ENCODE measurements at regions not wholly inside any gene's neighbourhood (a gene's known extent, or its start where the extent isn't known, plus 50 kb on each side); places are given as distances from the start of the nearest gene placed in this dataset.
"Not testable (repeated sequence)": the region's sequence is repeated elsewhere in the genome, so short reads cannot be mapped to it uniquely, and the experiment has no call there.

DNA sequence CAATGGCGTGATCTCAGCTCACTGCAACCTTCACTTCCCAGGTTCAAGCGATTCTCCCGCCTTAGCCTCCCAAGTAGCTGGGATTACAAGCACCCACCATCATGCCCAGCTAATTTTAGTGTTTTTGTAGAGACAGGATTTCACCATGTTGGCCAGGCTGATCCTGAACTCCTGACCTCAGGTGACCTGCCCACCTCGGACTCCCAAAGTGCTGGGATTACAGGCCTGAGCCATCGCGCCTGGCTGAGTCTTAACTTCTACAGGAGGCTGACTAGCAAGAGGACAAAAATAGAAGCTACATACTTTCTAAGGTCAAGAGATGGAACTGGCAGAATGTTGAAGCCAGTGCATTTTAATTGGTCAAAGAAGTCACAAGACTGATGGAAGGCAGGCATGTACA is 2296.2 kb upstream of the RAG2 start:
- TF ChIP-seq, protein P1, sequence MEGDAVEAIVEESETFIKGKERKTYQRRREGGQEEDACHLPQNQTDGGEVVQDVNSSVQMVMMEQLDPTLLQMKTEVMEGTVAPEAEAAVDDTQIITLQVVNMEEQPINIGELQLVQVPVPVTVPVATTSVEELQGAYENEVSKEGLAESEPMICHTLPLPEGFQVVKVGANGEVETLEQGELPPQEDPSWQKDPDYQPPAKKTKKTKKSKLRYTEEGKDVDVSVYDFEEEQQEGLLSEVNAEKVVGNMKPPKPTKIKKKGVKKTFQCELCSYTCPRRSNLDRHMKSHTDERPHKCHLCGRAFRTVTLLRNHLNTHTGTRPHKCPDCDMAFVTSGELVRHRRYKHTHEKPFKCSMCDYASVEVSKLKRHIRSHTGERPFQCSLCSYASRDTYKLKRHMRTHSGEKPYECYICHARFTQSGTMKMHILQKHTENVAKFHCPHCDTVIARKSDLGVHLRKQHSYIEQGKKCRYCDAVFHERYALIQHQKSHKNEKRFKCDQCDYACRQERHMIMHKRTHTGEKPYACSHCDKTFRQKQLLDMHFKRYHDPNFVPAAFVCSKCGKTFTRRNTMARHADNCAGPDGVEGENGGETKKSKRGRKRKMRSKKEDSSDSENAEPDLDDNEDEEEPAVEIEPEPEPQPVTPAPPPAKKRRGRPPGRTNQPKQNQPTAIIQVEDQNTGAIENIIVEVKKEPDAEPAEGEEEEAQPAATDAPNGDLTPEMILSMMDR (IDR thresholded peaks at IDR 0.05): not testable (repeated sequence)
- not testable (repeated sequence) for TF ChIP-seq POLR2A (IDR thresholded peaks at IDR 0.05)

All from ovary (tissue), 3 donors.